ENCODE measurements at regions not wholly inside any gene's neighbourhood (a gene's known extent, or its start where the extent isn't known, plus 50 kb on each side); places are given as distances from the start of the nearest gene placed in this dataset.

- TF ChIP-seq CTCF (IDR thresholded peaks at IDR 0.05; ENCODE audit: borderline replicate concordance): no peak
- no peaks in the 10 kb centered on the region for H3K27me3 ChIP-seq (ENCODE audit: low read depth)
- H3K27ac ChIP-seq (replicated peaks): peak overlapping the region; percentile 85
- H3K4me1 ChIP-seq: peaks cover 89% of the 10 kb centered on the region
- intact Hi-C loops (cut with micrococcal nuclease): no loop called here
- no peak overlapping the region for H3K4me3 ChIP-seq
- no peak for DNase-seq
- H3K36me3 ChIP-seq: no peaks in the 10 kb centered on the region
- no peaks in the 10 kb centered on the region for H3K9me3 ChIP-seq (replicated peaks)
Measured at GRCh38 chr20:19908576-19908975, 108.6 kb upstream of the NAA20 start.

GRCh38 chr20:19909725-19910124, 107.4 kb upstream of the NAA20 start:
- intact Hi-C loops (cut with micrococcal nuclease): no loop called here
- TF ChIP-seq CTCF (IDR thresholded peaks at IDR 0.05; ENCODE audit: borderline replicate concordance): no peak
- Histone ChIP-seq H3K9me3 (replicated peaks) (no peaks in the 10 kb centered on the region), H3K36me3 (no peaks in the 10 kb centered on the region), H3K4me1 (peaks cover 89% of the 10 kb centered on the region), H3K27ac (replicated peaks) (peak overlapping the region; percentile 85), H3K27me3 (ENCODE audit: low read depth) (no peaks in the 10 kb centered on the region), H3K4me3 (no peak overlapping the region)
- DNase-seq: peak; percentile 84

GRCh38 chr20:19911810-19912382, 105.3 kb upstream of the NAA20 start:
- intact Hi-C loops (cut with micrococcal nuclease): no loop called here
- DNase-seq: no peak
- no peak for TF ChIP-seq CTCF (IDR thresholded peaks at IDR 0.05; ENCODE audit: borderline replicate concordance)
- Histone ChIP-seq H3K27me3 (ENCODE audit: low read depth) (no peaks in the 10 kb centered on the region), H3K4me3 (no peak overlapping the region), H3K9me3 (replicated peaks) (no peaks in the 10 kb centered on the region), H3K36me3 (no peaks in the 10 kb centered on the region), H3K4me1 (peaks cover 89% of the 10 kb centered on the region), H3K27ac (replicated peaks) (peak overlapping the region; percentile 30)

GRCh38 chr20:19913349-19913748, 103.8 kb upstream of the NAA20 start:
- no peak for DNase-seq
- TF ChIP-seq CTCF (IDR thresholded peaks at IDR 0.05; ENCODE audit: borderline replicate concordance): no peak
- Histone ChIP-seq H3K4me3 (no peak overlapping the region), H3K27me3 (ENCODE audit: low read depth) (no peaks in the 10 kb centered on the region), H3K9me3 (replicated peaks) (no peaks in the 10 kb centered on the region), H3K36me3 (no peaks in the 10 kb centered on the region), H3K27ac (replicated peaks) (peak overlapping the region; percentile 30), H3K4me1 (peaks cover 89% of the 10 kb centered on the region)
- intact Hi-C loops (cut with micrococcal nuclease): no loop called here

GRCh38 chr20:19913927-19914614, 103.1 kb upstream of the NAA20 start:
- DNase-seq: no peak
- TF ChIP-seq CTCF (IDR thresholded peaks at IDR 0.05; ENCODE audit: borderline replicate concordance): no peak
- Histone ChIP-seq H3K4me1 (peaks cover 89% of the 10 kb centered on the region), H3K4me3 (no peak overlapping the region), H3K27ac (replicated peaks) (peak overlapping the region; percentile 73), H3K36me3 (no peaks in the 10 kb centered on the region), H3K9me3 (replicated peaks) (no peaks in the 10 kb centered on the region), H3K27me3 (ENCODE audit: low read depth) (no peaks in the 10 kb centered on the region)
- intact Hi-C loops (cut with micrococcal nuclease): no loop called here
